Lower leg skin (tissue), 4 donors: ENCODE measurements at regions not wholly inside any gene's neighbourhood (a gene's known extent, or its start where the extent isn't known, plus 50 kb on each side); places are given as distances from the start of the nearest gene placed in this dataset.

Experiments used
- DNase-seq, 2 donors: peaks; one replicate each; pipeline ENCODE4 v3.0.0-alpha.2; 2019; ENCODE audit warnings: low spot score in 2 of 2
- H3K4me3 ChIP-seq: fragments of 200-600 bp; sonication (generic); 2 replicates; pipeline ENCODE4 v1.5.1; 2017; ENCODE audit warnings: mild to moderate bottlenecking, low read depth; ENCODE audit not compliant: poor library complexity, severe bottlenecking
- CTCF ChIP-seq, 3 donors: fragments of 450-650 bp; IDR thresholded peaks; one replicate each; pipeline ENCODE4 v1.5.1; 2016; ENCODE audit warnings: antibody characterized with exemption in 3 of 3, mild to moderate bottlenecking in 3 of 3, moderate library complexity in 2 of 3
- POLR2A ChIP-seq, 2 donors: fragments of 450-650 bp; IDR thresholded peaks; one replicate each; pipeline ENCODE4 v1.6.1; 2016 to 2017; ENCODE audit warnings: antibody characterized with exemption in 2 of 2, mild to moderate bottlenecking in 1 of 2, moderate library complexity in 1 of 2
- WGBS, 2 donors: methylation state at CpG; one replicate each; pipeline ENCODE4 v1.1.5; 2018; 5-methylcytosine and 5-hydroxymethylcytosine counted together
- intact Hi-C: fragments of 100-400 bp; cut with DNase I; formaldehyde crosslinking; loops from one replicate; pipeline ENCODE4 v1.15.0; 2023; ENCODE audit warnings: low total_unique reads

GRCh38 chr20:39206899-39207564 lies 244.9 kb downstream of the DHX35 start:
- DNase-seq, result no peak
- intact Hi-C loops, result no loop called here
- WGBS, 2 donors, result 29 to 32% methylated on average over 4 of the region's 4 CpGs
- TF ChIP-seq CTCF (IDR thresholded peaks at IDR 0.05) (no peak), POLR2A (IDR thresholded peaks at IDR 0.05) (no peak)
- H3K4me3 ChIP-seq, result no peak overlapping the region

DNA sequence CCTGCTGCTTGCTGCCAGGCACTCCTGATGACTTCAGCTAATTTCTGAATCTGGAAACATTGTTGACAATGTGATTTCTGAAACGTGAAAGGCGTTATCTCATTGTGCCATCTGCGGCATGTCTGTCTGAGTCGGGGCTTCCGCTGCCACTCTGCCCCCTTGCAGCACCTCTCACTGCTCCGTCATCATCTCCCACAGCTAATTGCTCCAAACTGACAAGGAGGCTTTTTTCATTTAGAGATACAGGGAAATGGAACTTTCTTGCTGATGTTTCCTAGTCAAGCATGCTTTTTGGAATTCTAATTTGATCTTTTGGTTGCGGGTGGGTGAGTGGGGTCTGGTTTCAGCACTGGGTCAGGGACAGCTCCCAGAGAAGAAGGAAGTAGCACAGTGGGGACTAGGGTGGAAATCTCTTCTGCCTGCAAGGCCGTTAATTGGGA lies 233.5 kb downstream of the DHX35 start:
- TF ChIP-seq POLR2A (IDR thresholded peaks at IDR 0.05) (no peak), CTCF (IDR thresholded peaks at IDR 0.05) (no peak)
- no peak overlapping the region for H3K4me3 ChIP-seq
- DNase-seq, result no peak
- WGBS, 2 donors, result 48 to 51% methylated on average over 8 of the region's 8 CpGs
- intact Hi-C loops, result no loop called here

- TF ChIP-seq POLR2A (IDR thresholded peaks at IDR 0.05) (no peak), CTCF (IDR thresholded peaks at IDR 0.05) (no peak)
- 53 to 67% methylated on average over 7 to 8 of the region's 12 CpGs for WGBS, 2 donors
- no peak overlapping the region for H3K4me3 ChIP-seq
- DNase-seq, result no peak
- intact Hi-C loops, result no loop called here
These were observed 228.8 kb downstream of the DHX35 start for GRCh38 chr20:39190666-39191570.

DNA sequence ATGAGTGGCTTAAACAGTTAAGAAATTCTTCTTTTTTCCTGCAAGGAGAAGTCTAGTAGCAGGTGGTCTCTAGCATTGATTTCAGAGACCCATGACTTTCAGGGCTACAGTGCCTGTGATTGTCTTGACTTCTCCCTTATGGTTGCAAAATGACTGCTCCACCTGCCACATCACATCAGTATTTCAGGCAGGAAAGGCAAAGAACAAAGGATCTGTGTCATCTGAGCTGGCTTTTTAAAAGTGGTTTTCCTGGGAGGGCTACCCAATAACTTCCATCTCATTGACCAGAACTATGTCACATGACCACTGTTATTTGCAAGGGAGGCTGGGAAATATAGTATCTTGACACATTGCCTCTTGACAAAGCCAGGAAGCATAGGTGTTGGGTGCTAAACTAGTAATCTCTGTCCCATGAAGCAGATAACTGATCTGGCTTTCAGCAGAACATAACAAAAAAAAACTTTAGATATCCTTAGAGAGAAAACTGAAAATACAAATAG lies 226.2 kb downstream of the DHX35 start:
- no peak for DNase-seq
- H3K4me3 ChIP-seq, result no peak overlapping the region
- no peak for TF ChIP-seq POLR2A (IDR thresholded peaks at IDR 0.05)
- no peak for TF ChIP-seq CTCF (IDR thresholded peaks at IDR 0.05)
- intact Hi-C loops, result no loop called here

DNA sequence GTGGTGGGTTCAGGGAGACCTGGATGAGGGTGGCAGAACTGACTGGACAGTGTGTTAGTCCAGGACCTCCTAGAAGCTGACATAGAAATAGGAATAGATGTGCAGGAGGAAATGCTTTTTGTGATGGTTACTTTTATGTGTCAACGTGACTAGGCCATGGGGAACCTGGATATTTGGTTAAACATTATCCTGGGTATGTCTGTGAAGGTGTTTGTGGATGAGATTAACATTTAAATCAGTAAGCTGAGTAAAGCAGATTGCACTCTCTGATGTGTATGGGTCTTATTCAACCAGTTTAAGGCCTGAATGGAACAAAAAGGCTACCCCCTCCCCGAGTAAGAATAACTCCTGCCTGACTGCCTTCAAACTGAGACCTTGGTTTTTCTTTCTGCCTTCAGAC lies 219.3 kb downstream of the DHX35 start:
- WGBS, 2 donors, result 58 to 67% methylated on average over 2 of the region's 2 CpGs
- DNase-seq, result no peak
- TF ChIP-seq CTCF (IDR thresholded peaks at IDR 0.05) (no peak), POLR2A (IDR thresholded peaks at IDR 0.05) (no peak)
- no peak overlapping the region for H3K4me3 ChIP-seq
- intact Hi-C loops, result no loop called here
